ENCODE measurements at regions not wholly inside any gene's neighbourhood (a gene's known extent, or its start where the extent isn't known, plus 50 kb on each side); places are given as distances from the start of the nearest gene placed in this dataset.

- TF ChIP-seq GATAD2B (conservative IDR thresholded peaks at IDR 0.05; ENCODE audit: low read depth) = no peak
- TF ChIP-seq IKZF2 (IDR thresholded peaks at IDR 0.05) = no peak
- no peak for TF ChIP-seq CUX1 (IDR thresholded peaks at IDR 0.05; ENCODE audit: insufficient replicate concordance, low read depth, low read length)
- no peak for TF ChIP-seq RBBP5 (conservative IDR thresholded peaks at IDR 0.05)
- TF ChIP-seq, protein P1, sequence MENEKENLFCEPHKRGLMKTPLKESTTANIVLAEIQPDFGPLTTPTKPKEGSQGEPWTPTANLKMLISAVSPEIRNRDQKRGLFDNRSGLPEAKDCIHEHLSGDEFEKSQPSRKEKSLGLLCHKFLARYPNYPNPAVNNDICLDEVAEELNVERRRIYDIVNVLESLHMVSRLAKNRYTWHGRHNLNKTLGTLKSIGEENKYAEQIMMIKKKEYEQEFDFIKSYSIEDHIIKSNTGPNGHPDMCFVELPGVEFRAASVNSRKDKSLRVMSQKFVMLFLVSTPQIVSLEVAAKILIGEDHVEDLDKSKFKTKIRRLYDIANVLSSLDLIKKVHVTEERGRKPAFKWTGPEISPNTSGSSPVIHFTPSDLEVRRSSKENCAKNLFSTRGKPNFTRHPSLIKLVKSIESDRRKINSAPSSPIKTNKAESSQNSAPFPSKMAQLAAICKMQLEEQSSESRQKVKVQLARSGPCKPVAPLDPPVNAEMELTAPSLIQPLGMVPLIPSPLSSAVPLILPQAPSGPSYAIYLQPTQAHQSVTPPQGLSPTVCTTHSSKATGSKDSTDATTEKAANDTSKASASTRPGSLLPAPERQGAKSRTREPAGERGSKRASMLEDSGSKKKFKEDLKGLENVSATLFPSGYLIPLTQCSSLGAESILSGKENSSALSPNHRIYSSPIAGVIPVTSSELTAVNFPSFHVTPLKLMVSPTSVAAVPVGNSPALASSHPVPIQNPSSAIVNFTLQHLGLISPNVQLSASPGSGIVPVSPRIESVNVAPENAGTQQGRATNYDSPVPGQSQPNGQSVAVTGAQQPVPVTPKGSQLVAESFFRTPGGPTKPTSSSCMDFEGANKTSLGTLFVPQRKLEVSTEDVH (IDR thresholded peaks at IDR 0.05; ENCODE audit: low read depth, partially characterized antibody) = no peak
- TF ChIP-seq EZH2 (IDR thresholded peaks at IDR 0.05; ENCODE audit: borderline replicate concordance, control insufficient read depth, low read depth, low read length) = no peak
- no peak for TF ChIP-seq TCF7 (IDR thresholded peaks at IDR 0.05; ENCODE audit: borderline replicate concordance)
These were observed 931.3 kb downstream of the UQCRFS1 start (continued) for GRCh38 chr19:28281676-28282075.
